GM19238 (cell line): ENCODE measurements at regions not wholly inside any gene's neighbourhood (a gene's known extent, or its start where the extent isn't known, plus 50 kb on each side); places are given as distances from the start of the nearest gene placed in this dataset.

Experiments
- DNase-seq: peaks from one replicate; pipeline ENCODE4 v3.0.0; 2011; ENCODE audit warnings: low spot score; ENCODE audit not compliant: insufficient read length

DNA sequence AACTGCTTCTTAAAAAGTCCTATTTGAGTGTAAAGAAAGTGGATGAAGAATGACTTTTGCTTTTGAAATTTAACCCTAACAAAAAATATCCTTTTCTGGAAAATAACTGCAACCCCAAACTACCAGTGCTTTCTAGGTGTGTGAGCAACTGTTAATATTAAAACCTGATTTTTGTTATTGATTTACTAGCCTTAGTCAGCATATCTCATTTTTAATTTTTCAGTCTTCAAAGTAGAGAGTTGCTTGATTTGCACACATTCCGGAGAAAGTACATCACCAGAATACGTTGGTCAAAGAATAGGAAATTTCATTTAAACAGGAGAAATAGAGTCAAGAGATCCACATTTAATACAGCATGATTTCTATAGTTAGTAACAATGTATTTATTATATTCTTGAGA, 141.8 kb upstream of the ADAMTS5 start:
- DNase-seq = no peak

DNA sequence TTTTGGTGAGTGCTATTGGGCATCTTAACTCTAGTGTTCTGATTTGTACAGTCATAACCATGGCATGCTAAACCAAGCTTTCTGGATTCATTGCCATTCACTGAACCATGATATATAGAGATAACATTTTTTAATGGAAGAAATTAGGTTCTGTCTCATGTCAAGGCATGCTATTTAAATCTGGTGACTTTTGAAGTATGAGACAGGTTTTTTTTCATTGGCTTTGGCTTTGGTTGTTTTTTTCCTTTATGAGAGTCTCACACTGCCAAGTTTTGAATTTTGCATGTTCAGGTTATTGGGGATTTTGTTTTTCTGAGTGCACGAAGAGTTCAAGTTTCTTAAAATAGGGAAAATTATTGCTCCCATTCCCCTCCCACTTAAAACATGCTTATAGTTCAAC, 141.3 kb upstream of the ADAMTS5 start:
- DNase-seq = no peak

DNA sequence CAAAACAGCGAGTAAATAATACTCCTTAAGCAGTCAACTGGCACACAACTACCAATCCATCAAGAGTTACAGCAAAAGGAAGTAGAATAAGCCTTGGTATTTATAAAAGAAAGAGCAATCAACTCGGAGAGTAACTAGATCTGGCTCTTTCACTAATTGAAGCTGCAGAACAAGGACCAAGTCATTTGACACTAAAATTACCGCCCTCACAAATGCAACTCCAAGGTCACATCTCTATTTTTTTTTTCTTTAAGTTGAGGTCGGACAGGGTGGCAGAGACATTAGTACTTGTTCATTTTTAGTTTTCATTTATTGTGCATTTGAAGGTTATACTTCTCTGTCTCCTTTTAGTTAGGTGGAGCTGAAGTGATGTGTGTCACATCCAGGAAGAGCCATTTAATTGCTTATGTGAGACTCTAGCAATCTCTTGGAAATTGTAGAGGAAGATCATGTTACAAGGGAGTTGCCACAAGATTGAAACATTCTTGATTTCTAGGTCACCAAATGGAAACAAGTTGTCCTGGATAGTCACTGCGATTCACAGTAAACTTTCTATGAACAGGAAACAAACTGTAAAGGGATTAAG, 138.1 kb upstream of the ADAMTS5 start:
- no peak for DNase-seq

DNA sequence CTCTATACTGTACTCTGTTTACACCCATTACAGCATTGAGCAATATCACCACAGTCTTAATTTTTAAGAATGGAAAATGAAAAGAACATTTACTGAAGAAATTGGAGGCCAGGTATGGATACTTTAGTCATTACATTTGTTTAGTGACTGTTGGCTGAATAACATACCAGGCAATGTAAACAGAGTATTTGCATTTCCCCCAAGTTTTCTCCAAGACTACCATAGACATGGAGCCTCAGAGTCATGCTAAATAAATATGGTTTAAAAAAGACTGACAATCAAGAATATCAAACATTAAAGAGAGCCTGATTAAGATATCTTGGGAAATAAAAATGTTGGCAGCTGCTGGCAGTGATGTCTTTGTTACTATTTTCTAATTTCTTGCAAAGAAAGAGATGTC, 136.9 kb upstream of the ADAMTS5 start:
- DNase-seq = no peak

DNA sequence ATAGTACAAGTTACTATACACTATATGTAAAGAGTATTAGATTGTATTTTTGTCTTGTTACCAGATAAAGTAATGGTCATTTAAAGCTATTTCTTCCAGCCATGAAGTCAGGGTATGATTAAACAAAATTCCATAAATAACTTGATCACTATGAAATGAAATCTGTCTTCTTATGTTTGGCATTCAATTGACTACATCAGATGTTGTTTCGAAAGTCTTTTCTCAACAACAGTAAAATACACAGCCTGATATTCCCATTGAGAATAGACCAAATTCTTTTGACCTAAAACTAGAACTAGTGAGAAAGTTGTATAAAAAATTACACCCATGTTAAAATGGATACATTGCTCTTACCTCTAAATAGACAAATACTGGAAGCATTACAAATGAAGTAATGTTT, 134.6 kb upstream of the ADAMTS5 start:
- DNase-seq = no peak

DNA sequence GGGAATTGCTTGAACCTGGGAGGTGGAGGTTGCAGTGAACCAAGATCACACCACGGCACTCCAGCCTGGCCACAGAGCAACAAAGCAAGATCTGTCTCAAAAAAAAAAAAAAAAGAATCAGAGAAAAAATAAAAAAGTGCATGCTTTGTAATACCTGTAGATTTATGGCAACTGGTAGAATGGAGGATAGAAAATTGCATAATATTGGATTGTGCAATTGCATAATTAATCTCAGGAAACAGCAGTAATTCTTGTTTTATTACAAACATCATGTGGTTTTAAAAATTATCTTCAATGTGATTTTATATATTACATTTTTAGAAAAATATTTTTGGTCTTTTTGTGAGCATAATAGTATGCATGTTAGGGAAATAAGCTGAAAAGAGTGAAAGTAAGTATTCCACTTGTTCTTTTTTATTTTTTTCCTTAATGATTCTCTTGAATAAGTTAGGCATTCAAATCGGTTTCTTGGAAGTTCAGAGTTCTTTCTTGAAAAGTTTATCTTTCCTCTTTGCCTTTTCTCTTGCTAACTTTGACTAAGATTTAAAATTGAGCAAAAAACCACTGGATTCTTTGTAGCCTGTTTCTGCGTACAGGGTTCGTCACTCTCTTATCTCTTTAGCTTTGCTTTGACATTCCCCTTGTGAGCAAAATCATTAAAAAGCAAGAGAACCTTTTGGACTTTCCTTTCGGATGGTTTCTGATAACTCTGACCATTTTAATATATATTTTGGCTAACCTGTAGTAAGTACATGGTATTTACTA, 127.5 kb upstream of the ADAMTS5 start:
- no peak for DNase-seq

DNA sequence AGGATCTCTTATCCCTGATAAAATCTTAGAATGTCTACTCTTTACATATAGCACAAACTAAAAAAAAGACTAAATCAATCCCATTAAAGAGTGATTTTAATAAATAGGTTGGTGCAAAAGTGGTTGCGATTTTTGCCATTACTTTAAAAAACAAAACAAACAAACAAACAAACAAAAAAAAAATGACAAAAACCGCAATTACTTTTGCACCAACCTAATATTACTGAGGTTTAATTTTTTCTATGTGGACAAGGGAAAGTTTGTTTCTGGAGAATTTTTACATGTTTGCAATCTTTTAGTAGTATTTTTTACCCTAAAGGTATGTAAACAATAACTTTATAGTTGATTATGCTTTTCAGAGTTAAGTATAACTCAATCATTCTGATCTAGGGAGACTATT, 119.7 kb upstream of the ADAMTS5 start:
- DNase-seq = no peak

DNA sequence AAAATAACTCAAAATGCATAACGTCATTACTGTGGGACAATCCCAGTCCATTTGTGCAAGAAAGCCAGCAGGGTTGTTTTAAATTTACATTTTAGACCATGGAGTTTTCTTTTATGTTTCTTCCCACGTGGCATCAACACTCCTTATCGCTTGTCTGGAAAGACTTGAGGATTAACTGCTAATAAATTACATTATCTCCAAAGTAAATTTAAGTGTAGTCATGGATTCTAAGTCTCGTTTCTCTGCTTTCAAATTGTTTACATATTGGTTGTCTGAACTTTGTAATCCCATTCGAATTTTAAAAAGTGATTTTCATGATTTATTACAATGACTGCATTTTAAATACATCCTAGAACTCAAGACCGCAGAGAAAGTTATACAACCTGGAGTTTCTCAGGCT, 119.3 kb upstream of the ADAMTS5 start:
- DNase-seq = no peak

DNA sequence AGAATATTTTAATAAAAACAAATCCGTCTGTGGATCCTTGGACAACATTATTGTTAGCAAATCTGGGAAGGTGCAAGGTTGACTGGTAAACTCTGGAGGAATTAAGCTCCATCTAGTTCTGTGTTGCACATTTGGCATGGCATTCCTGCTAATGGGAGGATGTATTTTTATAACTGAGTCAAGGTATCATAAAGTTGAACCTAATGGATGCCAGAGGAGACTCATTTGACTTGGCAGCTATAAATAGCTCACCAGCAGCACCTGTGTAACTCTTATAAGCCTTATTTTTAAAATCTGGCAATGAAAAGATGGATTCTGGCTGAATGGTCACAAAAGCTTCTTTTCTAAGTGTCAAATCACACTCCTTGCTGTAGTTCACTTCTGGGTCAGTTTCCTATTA, 118.5 kb upstream of the ADAMTS5 start:
- DNase-seq = no peak

DNA sequence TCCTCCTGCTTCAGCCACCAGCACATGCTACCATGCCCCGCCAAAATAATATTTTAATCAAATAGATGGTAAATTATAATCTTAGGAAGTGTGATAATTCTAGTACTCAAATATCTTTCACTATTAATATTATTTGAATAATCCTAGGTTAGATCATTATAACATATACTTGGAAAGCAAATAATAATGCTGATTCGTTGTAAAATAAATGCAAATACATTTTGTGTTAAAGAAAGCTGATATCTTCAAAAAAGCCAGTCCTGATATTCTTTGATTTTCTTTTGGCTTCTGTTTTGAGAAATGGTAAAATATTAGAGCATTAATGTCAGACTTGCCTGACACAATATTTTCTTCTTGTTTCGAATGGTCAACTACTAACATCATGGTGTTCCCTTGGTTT, 116.3 kb upstream of the ADAMTS5 start:
- DNase-seq = no peak

DNA sequence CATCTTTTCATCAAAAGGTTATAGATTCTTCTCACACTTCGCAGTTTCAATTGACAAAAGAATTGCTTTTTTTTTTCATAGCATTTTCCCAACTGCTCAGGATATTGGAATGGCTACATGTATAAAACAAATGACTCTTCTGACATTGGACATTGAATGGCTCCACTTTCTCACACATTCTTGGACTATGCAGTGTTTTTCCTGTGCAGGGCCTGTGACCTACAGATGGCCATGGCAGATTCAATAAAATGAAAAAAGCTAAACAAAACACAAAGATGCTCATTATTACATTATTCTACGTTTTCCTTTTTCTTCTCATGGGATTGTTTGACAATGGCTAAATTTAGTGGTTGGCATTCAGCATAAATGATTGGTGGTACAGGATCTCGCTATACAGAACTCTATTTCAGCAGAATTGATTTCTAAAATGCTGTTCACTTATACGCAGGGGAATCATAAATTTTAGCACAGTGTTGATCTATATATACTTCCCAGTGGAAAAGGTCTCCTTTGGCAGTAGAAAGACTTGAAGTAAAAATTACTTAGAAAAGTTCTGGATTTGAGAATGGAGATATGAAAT, 115.6 kb upstream of the ADAMTS5 start:
- DNase-seq = no peak

DNA sequence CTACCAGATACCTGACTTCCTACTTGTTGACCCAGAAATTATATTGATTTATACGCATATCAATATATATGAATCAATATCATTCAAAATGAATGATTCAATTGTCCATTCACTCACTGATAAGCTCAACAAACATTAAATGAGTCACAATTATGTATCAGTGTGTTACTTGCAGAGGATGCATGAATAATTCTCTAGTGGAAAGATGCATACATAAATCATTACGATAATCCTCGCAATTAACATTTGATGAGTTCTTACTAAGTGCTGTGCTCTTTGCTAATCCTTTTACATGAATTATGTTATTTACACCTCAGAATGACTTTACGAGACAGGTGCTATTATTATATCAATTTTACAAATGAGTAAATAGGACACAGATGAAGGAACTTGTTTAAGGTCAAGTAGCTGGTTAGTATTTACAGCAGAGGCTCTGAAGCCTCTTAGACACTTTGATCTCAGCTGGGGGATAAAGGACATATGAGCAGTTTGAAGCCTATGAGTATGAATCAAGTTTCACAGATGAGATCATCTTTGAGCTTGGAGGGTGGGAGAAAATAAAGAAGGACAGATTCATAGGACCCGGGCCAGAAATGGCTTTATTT, 112.8 kb upstream of the ADAMTS5 start:
- no peak for DNase-seq

DNA sequence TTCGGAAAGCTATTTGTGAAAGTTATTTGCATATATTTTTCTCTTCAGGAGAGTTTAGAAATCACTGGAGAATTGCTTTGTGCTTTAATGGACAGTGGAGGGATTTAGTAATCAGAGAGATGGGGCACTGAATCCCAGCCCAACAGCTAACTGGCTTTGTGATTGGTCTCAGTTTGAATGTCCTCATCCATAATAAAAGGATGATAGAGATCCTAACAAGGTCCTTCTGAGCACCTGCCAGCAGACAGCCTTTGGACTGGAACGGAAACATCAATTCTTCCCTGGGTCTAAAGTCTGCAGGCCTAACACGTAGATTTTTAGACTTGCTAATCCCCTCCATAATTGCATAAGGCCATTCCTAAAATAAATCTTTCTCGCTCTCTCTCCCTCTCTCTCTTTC, 112.0 kb upstream of the ADAMTS5 start:
- no peak for DNase-seq

DNA sequence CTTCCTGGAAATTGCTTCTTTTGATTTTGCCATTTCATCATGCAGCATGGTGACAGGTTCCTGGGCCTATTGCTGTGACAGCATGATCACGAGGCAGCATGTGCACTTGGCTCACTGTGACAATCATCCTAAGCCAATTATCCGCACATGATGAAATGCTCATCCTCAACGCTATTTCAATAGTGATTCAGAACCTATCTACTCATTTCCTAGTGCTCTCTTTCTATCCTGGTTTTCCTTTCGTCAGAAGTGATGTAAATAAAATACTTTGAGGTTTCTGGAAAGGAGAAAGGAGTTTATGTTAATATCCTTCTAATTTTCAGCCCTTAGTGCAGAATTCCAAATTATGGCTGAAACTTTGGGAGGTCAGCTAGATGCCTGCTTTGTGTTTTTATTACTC, 110.6 kb upstream of the ADAMTS5 start:
- DNase-seq = no peak

DNA sequence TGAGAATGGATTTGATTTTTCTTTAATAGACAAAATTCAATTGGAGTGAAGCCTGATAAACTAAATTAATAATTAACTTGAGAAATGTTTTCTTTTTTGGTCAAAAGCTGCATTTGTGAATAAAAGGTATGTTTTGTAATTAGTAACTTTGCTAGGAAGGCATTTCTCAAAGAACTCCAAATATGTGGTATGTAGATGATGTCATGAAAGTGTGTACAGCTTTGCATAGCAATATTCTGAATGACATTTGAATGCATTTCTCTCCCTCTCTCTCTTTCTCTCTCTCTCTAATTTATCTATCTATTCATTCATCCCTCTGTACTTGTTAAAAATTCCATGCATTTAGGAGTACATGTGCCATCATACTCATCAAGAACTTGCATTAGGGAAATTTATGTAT, 109.1 kb upstream of the ADAMTS5 start:
- DNase-seq = no peak

DNA sequence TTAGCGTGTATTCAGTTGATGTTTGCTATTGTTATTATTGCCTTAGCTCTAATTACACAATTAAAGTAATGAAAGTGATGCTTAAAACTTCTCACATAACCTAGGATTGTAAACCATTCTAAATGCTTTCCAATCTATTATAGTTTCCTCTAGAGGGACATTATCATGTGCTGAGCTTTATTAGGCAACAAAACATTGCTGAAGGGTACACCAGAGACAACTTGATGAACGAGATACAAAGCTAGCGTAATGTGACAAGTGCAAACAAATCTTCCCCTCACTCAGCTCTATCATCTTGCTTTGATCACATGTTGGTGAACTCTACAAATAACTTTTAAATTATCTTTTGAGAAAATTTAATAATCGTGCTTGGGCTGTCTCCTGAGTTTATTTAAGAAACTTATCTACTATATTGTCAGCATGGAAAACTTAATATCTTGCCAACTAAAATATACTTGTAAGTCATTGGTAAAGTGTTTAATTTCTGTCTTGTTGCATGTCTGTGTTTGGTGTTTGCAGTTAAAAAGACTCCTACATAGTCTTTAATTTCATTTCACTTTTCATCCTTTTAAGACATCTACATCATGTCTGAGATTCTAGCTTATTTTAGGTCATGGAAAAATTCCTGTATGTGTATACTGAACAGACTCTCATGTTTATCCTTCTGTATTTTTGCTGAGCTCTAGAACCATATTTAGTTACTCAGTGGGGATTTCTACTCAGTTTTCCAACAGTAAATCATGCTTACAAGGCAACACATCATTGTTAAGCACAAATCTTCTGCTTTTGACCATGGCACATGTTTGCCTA, 104.2 kb upstream of the ADAMTS5 start:
- DNase-seq = no peak

DNA sequence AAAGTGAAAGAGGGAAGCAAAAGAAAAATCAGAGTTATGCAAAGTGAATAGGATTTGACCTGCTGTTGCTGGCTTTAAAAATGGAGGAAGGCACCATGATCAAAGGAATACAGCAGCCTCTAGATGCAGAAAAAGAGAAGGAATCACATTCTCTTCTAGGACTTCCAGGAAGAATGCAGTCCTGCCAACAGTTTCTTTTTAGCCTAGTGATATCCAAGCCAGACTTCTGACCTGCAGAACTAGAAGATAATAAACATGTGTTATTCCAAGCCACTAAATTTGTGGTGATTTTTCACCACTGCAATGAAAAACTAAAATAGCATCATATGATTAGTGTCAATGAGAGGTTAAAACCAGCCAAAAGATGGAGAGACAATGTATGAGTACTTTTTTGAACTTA, 101.9 kb upstream of the ADAMTS5 start:
- DNase-seq = no peak

DNA sequence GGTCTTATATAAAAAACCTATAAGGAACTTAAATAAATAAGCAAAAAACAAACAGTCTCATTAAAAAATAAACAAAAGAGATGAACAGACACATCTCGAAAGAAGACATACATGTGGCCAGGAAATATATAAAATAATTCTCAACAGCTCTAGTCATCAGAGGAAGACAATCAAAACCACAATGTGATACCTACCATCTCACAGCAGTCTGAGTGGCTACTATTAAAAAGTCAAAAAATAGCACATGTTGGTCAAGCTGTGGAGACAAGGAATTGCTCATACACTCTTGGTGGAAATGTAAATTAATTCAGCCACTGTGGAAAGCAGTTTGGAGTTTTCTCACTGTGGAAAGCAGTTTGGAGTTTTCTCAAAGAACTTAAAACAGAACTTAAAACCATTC, 100.3 kb upstream of the ADAMTS5 start:
- no peak for DNase-seq

DNA sequence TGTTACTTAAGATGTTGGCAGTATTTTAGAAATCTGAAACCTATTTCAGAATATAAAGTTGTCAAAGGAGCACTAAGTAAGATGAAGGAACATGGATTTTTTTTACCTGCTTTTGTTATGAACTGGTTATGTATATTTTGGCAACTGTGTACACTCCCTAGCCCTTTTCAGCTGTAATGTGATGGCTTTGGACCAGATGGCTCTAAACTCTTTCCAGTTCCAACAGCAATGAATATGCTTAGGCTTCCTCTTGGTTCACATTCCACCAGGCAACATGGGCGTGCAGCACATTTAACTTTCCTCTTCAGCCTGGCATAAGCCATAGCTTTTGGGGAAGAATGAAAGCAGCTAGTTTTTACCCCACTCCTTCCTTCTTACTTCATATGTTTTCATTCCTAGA, 95.6 kb upstream of the ADAMTS5 start:
- no peak for DNase-seq

DNA sequence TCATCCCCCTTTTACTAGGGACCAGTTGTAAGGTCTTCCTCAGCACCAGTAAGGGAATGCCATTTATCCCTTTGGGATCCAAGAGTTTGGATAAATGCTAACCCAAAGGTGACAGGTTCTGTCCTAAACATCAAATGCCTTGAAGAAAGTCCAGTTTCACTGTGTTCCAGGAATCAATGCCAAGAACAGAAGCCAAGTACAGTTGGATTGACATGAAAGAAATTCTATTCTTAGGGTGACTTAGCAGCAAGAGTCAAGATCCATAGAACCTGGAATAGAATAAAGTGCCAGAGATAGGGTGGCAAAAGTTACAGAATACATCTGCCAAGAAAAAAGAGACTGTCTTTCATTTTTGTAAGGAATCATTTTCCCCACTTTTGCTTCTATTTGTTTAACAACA, 94.9 kb upstream of the ADAMTS5 start:
- no peak for DNase-seq

DNA sequence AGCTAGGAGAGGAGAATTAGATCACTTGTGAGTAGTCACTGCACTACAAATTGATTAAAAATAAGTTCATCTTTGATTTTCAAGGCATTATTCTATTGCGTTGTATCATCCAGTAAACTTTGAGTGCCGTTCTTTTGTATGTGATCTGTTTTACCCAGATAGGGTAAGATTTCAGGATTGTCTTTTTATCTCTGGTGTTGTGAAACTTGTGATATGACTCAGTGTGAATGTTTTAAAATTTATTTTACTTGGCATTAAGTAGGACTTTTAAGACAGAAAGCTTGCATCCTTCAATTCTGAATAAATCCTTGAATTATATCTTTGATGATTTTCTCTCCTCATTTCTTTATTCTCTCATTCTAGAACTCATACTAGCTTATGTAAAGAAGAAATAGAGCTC, 93.3 kb upstream of the ADAMTS5 start:
- no peak for DNase-seq
